Thoracic aorta (tissue), 2 donors: ENCODE measurements at regions not wholly inside any gene's neighbourhood (a gene's known extent, or its start where the extent isn't known, plus 50 kb on each side); places are given as distances from the start of the nearest gene placed in this dataset.

Experiments
- ATAC-seq: fragments of 150-250 bp; one replicate; pipeline ENCODE4 v1.8.0; 2017; ENCODE audit warnings: low read depth; ENCODE audit not compliant: insufficient number of reproducible peaks, low FRiP score
- DNase-seq: peaks from one replicate; pipeline ENCODE4 v3.0.0-alpha.2; 2020; ENCODE audit warnings: low spot score
- H3K27ac ChIP-seq, 2 donors: fragments of 200-600 bp; sonication (generic); 1 replicate in 1 of 2; 2 replicates in 1 of 2; pipeline ENCODE4 v1.5.1; 2016; ENCODE audit warnings: mild to moderate bottlenecking in 2 of 2, moderate library complexity in 2 of 2
- H3K27me3 ChIP-seq: fragments of 200-600 bp; sonication (generic); replicated peaks from 2 replicates; pipeline ENCODE4 v1.6.0; 2016; ENCODE audit warnings: mild to moderate bottlenecking; ENCODE audit not compliant: insufficient read depth
- H3K36me3 ChIP-seq: fragments of 200-600 bp; sonication (generic); one replicate; pipeline ENCODE4 v1.5.1; 2016
- H3K4me1 ChIP-seq, 2 donors: fragments of 200-600 bp; sonication (generic); 1 replicate in 1 of 2; 2 replicates in 1 of 2; pipeline versions ENCODE4 v1.5.1 to v1.6.0; 2016; ENCODE audit warnings: low read depth in 2 of 2, mild to moderate bottlenecking in 1 of 2; ENCODE audit not compliant: control insufficient read depth in 1 of 2
- H3K4me3 ChIP-seq: fragments of 200-600 bp; sonication (generic); 2 replicates; pipeline ENCODE4 v1.5.1; 2016; ENCODE audit warnings: mild to moderate bottlenecking
- H3K9me3 ChIP-seq: fragments of 200-600 bp; sonication (generic); 2 replicates; pipeline ENCODE4 v1.5.1; 2016
- TF ChIP-seq, protein P1 (sequence below): fragments of 200-600 bp; sonication (generic); IDR thresholded peaks from one replicate; pipeline ENCODE4 v1.5.1; 2019; ENCODE audit warnings: antibody characterized with exemption

DNA sequence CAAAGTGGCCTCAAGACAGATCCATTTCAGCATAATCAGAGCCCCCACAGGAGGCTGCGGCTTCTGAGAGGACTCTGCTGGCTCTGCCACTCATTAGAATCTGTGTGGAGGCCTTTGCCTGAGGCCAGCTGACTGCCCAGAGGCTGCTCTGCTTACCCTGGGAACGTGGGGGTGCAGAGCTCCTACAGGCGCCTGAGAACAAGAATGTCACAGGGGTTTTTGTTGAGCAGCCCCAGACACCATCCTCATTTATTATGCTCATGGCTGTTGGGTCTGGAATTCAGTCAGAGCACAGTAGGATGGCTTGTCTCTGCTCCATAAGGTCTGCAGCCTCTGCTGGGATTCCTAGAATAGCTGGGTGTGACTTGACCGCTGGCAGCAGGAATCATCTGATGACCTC, 101.8 kb upstream of the GDF10 start:
- no peaks in the 10 kb centered on the region for H3K9me3 ChIP-seq
- DNase-seq (no peak), ATAC-seq (no peak)
- H3K4me1 ChIP-seq, result peaks cover 0 to 30% of the 10 kb centered on the region in 2 donors
- no peaks in the 10 kb centered on the region for H3K36me3 ChIP-seq
- no peak overlapping the region for H3K4me3 ChIP-seq
- H3K27ac ChIP-seq, result no peak overlapping the region
- no peaks in the 10 kb centered on the region for H3K27me3 ChIP-seq
- TF ChIP-seq, protein P1, sequence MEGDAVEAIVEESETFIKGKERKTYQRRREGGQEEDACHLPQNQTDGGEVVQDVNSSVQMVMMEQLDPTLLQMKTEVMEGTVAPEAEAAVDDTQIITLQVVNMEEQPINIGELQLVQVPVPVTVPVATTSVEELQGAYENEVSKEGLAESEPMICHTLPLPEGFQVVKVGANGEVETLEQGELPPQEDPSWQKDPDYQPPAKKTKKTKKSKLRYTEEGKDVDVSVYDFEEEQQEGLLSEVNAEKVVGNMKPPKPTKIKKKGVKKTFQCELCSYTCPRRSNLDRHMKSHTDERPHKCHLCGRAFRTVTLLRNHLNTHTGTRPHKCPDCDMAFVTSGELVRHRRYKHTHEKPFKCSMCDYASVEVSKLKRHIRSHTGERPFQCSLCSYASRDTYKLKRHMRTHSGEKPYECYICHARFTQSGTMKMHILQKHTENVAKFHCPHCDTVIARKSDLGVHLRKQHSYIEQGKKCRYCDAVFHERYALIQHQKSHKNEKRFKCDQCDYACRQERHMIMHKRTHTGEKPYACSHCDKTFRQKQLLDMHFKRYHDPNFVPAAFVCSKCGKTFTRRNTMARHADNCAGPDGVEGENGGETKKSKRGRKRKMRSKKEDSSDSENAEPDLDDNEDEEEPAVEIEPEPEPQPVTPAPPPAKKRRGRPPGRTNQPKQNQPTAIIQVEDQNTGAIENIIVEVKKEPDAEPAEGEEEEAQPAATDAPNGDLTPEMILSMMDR, result no peak

DNA sequence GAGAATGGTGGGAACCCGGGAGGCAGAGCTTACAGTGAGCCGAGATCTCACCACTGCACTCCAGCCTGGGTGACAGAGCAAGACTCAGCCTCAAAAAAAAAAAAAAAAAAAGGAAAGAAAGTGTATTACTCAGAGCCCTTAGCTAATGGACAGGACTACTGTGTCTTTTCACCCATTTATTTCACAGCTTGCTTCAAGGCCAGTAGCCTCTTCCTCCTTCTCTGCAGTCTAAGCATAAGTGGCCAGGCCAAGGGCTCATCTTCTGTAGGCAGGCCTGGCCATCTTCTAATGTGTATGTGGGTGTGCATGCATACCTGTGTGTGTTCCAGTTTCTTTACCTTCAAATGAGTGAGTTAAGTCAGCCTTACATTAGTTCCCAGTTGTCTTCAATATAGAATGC, 94.8 kb upstream of the GDF10 start:
- Histone ChIP-seq H3K27ac (no peak overlapping the region), H3K4me3 (no peak overlapping the region), H3K36me3 (no peaks in the 10 kb centered on the region), H3K9me3 (no peaks in the 10 kb centered on the region), H3K27me3 (no peaks in the 10 kb centered on the region), H3K4me1 (no peaks in the 10 kb centered on the region)
- ATAC-seq, result no peak
- DNase-seq, result no peak
- TF ChIP-seq, protein P1, result no peak

DNA sequence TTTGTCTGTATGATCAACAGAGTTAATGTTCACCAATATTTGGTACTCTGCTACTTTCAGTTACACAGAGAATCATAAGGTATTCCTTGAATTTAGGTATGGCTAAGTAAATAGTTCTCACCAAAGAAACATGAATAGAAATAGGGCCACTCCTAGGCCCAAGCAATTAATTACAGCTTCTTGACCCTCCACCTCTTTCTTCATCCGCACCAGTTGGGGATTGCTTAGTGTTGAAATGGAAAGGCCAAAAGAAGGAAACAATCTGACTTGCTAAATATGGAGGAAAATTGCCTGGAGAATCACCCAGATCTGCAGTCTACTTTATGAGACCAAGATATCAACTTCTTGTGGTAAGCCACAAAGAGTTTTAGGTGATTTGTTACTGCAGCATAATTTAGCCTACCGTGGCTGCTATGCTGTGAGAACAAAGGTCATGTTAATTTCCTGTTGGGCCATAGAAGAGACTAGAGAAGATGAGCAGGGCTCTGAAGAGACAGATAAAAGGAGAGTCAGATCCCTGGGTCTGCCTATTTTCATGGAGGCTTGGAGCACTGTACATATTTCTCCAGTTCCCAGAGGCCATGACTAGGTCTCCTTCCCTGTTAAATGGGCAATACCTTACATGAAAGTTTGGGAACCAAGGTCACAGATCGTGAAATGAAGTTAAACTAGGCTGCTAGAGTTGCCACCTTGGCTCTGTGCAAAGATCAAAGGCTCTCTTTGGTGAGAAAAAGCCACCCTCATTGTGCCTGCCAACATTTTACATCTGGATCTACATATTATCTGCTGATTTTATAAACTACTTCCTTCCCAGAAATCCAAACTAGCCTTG, 93.3 kb upstream of the GDF10 start:
- no peak overlapping the region for H3K27ac ChIP-seq
- no peaks in the 10 kb centered on the region for H3K36me3 ChIP-seq
- TF ChIP-seq, protein P1, result no peak
- no peaks in the 10 kb centered on the region for H3K9me3 ChIP-seq
- ATAC-seq (no peak), DNase-seq (no peak)
- no peaks in the 10 kb centered on the region for H3K4me1 ChIP-seq
- no peak overlapping the region for H3K4me3 ChIP-seq
- no peaks in the 10 kb centered on the region for H3K27me3 ChIP-seq

DNA sequence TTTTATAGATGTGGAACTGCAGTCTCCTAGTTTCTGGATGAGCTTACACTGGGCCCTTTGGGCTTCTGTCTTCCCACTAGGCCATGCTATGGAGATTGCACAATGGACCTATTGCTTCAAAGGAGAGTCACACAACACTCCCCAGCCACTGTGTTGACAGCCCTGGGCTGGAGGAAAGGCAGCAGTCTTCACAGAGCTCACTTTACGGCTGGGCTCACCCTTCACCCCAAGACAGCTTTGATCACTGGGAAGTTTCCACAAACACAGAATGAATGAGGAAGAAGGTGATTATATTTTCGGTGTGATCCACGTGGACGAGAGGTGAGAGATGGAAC, 92.7 kb upstream of the GDF10 start:
- Histone ChIP-seq H3K27ac (no peak overlapping the region), H3K4me1 (no peaks in the 10 kb centered on the region), H3K27me3 (no peaks in the 10 kb centered on the region), H3K36me3 (no peaks in the 10 kb centered on the region), H3K4me3 (no peak overlapping the region), H3K9me3 (no peaks in the 10 kb centered on the region)
- ATAC-seq (no peak), DNase-seq (no peak)
- TF ChIP-seq, protein P1, result no peak

DNA sequence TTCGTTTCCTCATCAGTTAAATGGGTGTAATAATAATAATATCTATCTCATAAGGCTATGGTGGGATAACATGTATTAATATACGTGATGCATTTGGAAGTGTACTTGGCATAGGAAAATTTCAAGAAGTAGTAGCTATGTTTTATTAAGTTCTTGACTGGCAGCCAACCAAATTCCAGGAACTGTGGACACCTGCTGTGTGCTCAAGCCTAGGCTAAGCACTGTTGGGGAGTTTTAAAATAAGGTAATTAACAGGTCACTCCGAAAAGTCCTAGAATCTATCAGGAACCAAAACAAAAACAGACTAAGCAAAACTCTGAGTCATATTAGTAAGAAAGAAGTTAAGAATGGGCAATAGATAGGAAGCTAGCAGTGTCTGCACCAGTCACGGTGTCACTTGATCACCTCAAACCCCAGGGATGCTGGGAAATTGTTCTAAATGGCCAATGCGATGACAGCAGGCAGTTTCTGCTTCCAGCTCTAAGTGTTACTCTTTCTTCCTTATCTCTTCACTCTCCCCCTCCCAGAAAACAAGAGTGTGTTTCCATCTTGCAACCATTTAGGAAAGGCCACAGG, 92.0 kb upstream of the GDF10 start:
- TF ChIP-seq, protein P1, result no peak
- Histone ChIP-seq H3K4me3 (no peak overlapping the region), H3K27me3 (no peaks in the 10 kb centered on the region), H3K36me3 (no peaks in the 10 kb centered on the region), H3K4me1 (no peaks in the 10 kb centered on the region), H3K9me3 (no peaks in the 10 kb centered on the region), H3K27ac (no peak overlapping the region)
- DNase-seq (no peak), ATAC-seq (no peak)
